ENCODE measurements at regions not wholly inside any gene's neighbourhood (a gene's known extent, or its start where the extent isn't known, plus 50 kb on each side); places are given as distances from the start of the nearest gene placed in this dataset.

- TF ChIP-seq CTCF (conservative IDR thresholded peaks at IDR 0.05; ENCODE audit: low read depth, low read length) (no peak), EZH2 (IDR thresholded peaks at IDR 0.05; ENCODE audit: borderline replicate concordance, low read depth, low read length, poor library complexity, severe bottlenecking) (no peak)
Measured at GRCh38 chr4:177937041-177937440, 494.8 kb upstream of the AGA start.
